ENCODE measurements at regions not wholly inside any gene's neighbourhood (a gene's known extent, or its start where the extent isn't known, plus 50 kb on each side); places are given as distances from the start of the nearest gene placed in this dataset.

DNA sequence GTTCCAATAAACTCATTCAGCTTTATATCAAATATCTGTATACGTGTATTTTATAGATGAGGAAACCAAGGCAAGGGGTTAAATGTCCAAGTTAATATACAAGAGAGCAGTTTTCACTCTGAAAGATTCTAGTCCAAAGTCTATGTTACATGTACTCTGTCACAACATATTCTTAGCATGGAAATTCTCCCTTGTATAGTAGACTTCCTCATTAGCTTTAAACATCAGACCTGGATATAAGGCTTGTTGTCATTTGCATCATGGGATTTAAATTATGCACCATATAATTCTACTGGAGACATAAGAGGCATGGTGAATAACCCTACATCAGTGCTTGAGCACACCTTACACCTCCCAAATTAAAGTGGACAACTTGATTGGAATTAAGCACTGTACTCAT is 681.9 kb upstream of the CCDC179 start:
- in situ Hi-C loops (cut with MboI): no loop called here

DNA sequence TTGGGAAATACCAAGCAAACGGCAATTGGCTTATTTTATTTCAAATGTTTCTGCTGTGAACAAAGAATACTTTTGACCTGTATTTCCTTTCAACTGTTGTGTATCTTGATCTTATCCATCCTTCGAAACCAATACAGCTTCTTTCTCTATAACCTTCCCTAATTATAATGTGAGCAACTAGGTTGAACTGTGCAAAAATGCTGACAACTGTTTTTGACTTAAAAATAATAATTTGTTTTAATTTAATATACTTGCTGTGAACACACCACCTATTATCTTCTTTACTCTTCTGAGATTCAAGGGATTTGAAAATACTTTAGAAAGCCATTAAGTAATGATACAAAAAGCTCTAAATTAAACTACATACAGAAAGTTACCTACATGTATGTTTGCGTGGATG is 682.5 kb upstream of the CCDC179 start:
- 66 to 67% methylated on average over 3 of the region's 3 CpGs for WGBS, 2 experiments (ENCODE audit: low coverage in 1 of 2, low lambda C conversion rate in 2 of 2, missing lambda C conversion rate in 2 of 2)

More for the DNA sequence above, 681.9 kb upstream of the CCDC179 start:
- Histone ChIP-seq H3K9me3 (ENCODE audit: low read depth) (no peaks in the 10 kb centered on the region), H2AFZ (no peak overlapping the region), H3K27ac (no peak overlapping the region), H3K4me2 (ENCODE audit: unreplicated experiment) (no peak overlapping the region), H3K9me2 (ENCODE audit: insufficient read depth) (no peaks in the 10 kb centered on the region), H3K79me2 (ENCODE audit: insufficient read depth) (no peaks in the 10 kb centered on the region), H3K4me3 (no peak overlapping the region), H3K36me3 (ENCODE audit: low read depth) (no peaks in the 10 kb centered on the region), H3K27me3 (replicated peaks; ENCODE audit: insufficient read depth) (peaks cover 10% of the 10 kb centered on the region; the same call in 1 of the 2 replicates), H4K20me1 (ENCODE audit: insufficient read depth) (no peaks in the 10 kb centered on the region), H3K9ac (no peak overlapping the region), H3K4me1 (ENCODE audit: insufficient read depth) (peaks cover 5% of the 10 kb centered on the region; the same call in 1 of the 2 replicates), H3F3A (ENCODE audit: insufficient read depth) (0 out of 2 replicates have a peak, but pooled peaks cover 4% of the 10 kb centered on the region)
- TF ChIP-seq EZH2phosphoT487 (IDR thresholded peaks at IDR 0.05; ENCODE audit: insufficient read depth, low read depth) (no peak), EZH2 (IDR thresholded peaks at IDR 0.05; ENCODE audit: insufficient read depth, poor library complexity, severe bottlenecking) (no peak)
- no peak for DNase-seq
- 88 to 94% methylated on average over 1 of the region's 1 CpG for WGBS, 2 experiments (ENCODE audit: low coverage in 1 of 2, low lambda C conversion rate in 2 of 2, missing lambda C conversion rate in 2 of 2)

DNA sequence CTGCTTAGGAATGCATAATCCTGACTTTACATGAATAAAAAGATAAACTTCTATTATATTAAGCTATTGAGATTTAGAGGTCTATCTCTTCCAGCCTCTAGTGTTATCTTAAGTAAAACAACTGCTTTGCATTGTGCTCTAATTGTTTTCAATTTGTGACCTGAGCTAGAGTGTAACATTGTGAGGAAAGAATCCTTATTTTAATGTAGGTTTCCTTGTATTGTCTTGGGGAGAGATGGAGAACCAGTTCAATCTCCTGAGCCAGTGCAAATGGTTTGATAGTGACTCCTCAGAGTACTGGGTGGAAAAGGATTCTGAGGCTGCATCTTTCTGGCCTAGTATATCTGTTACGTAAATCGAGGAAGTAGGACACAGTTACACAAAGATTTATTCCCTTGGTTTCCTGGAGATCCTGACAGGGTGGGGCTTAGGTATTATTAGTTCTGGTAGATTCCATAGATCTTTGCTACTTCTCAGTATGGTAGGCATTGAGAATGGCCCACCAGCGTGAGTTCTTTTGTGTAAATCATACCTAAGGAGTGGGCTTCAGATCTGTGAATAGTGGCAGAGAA is 683.5 kb upstream of the CCDC179 start:
- in situ Hi-C loops (cut with MboI): no loop called here
- no peak overlapping the region for H3K4me3 ChIP-seq
- no peak overlapping the region for H3K27ac ChIP-seq
- DNase-seq: no peak
- TF ChIP-seq EZH2 (IDR thresholded peaks at IDR 0.05; ENCODE audit: insufficient read depth, poor library complexity, severe bottlenecking): no peak
- TF ChIP-seq EZH2phosphoT487 (IDR thresholded peaks at IDR 0.05; ENCODE audit: insufficient read depth, low read depth): no peak
- 85 to 96% methylated on average over 3 of the region's 3 CpGs for WGBS, 2 experiments (ENCODE audit: low coverage in 1 of 2, low lambda C conversion rate in 2 of 2, missing lambda C conversion rate in 2 of 2)
- H3K4me1 ChIP-seq (ENCODE audit: insufficient read depth): peaks cover 5% of the 10 kb centered on the region; the same call in 1 of the 2 replicates
- H3K36me3 ChIP-seq (ENCODE audit: low read depth): no peaks in the 10 kb centered on the region
- 0 out of 2 replicates have a peak, but pooled peaks cover 4% of the 10 kb centered on the region for H3F3A ChIP-seq (ENCODE audit: insufficient read depth)
- H3K79me2 ChIP-seq (ENCODE audit: insufficient read depth): no peaks in the 10 kb centered on the region
- no peaks in the 10 kb centered on the region for H3K27me3 ChIP-seq (replicated peaks; ENCODE audit: insufficient read depth)
- H3K9me3 ChIP-seq (ENCODE audit: low read depth): no peaks in the 10 kb centered on the region
- no peak overlapping the region for H2AFZ ChIP-seq
- no peak overlapping the region for H3K4me2 ChIP-seq (ENCODE audit: unreplicated experiment)
- H3K9me2 ChIP-seq (ENCODE audit: insufficient read depth): no peaks in the 10 kb centered on the region
- H4K20me1 ChIP-seq (ENCODE audit: insufficient read depth): no peaks in the 10 kb centered on the region
- no peak overlapping the region for H3K9ac ChIP-seq

More for the DNA sequence above, 682.5 kb upstream of the CCDC179 start:
- Histone ChIP-seq H3K27ac (no peak overlapping the region), H3K4me3 (no peak overlapping the region), H3F3A (ENCODE audit: insufficient read depth) (0 out of 2 replicates have a peak, but pooled peaks cover 4% of the 10 kb centered on the region), H3K9ac (no peak overlapping the region), H3K9me2 (ENCODE audit: insufficient read depth) (no peaks in the 10 kb centered on the region), H3K79me2 (ENCODE audit: insufficient read depth) (no peaks in the 10 kb centered on the region), H3K27me3 (replicated peaks; ENCODE audit: insufficient read depth) (peaks cover 5% of the 10 kb centered on the region; the same call in 1 of the 2 replicates), H3K4me2 (ENCODE audit: unreplicated experiment) (no peak overlapping the region), H2AFZ (no peak overlapping the region), H3K36me3 (ENCODE audit: low read depth) (no peaks in the 10 kb centered on the region), H3K4me1 (ENCODE audit: insufficient read depth) (peaks cover 5% of the 10 kb centered on the region; the same call in 1 of the 2 replicates), H3K9me3 (ENCODE audit: low read depth) (no peaks in the 10 kb centered on the region), H4K20me1 (ENCODE audit: insufficient read depth) (no peaks in the 10 kb centered on the region)
- in situ Hi-C loops (cut with MboI): no loop called here
- TF ChIP-seq EZH2 (IDR thresholded peaks at IDR 0.05; ENCODE audit: insufficient read depth, poor library complexity, severe bottlenecking) (no peak), EZH2phosphoT487 (IDR thresholded peaks at IDR 0.05; ENCODE audit: insufficient read depth, low read depth) (no peak)
- no peak for DNase-seq

DNA sequence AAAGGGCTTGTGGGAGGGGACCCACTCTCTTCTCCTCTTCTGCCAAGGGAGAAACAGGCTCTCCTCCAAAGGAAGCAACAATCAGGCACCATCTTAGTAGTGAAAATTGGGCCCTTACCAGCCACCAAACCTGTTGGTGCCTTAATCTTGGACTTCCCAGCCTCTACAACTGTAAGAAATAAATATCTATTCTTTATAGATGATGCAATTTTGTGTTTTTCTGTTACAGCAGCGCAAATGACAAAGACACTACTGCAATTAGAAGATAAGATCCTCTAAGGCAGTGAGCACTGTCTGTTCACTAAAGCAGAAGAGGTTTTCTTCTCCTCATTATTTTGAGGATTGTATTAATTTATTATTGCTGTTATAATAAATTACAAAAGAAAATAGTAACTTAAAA is 691.4 kb upstream of the CCDC179 start:
- H3K4me1 ChIP-seq (ENCODE audit: insufficient read depth): peaks cover 11% of the 10 kb centered on the region
- no peaks in the 10 kb centered on the region for H3K79me2 ChIP-seq (ENCODE audit: insufficient read depth)
- H3K9ac ChIP-seq: no peak overlapping the region
- no peak overlapping the region for H3K4me2 ChIP-seq (ENCODE audit: unreplicated experiment)
- H3K9me3 ChIP-seq (ENCODE audit: low read depth): no peaks in the 10 kb centered on the region
- in situ Hi-C loops (cut with MboI): no loop called here
- no peak overlapping the region for H3K27ac ChIP-seq
- no peak for DNase-seq
- WGBS, 2 experiments (ENCODE audit: low coverage in 1 of 2, low lambda C conversion rate in 2 of 2, missing lambda C conversion rate in 2 of 2): 78 to 81% methylated on average over 1 of the region's 1 CpG
- H3K36me3 ChIP-seq (ENCODE audit: low read depth): no peaks in the 10 kb centered on the region
- TF ChIP-seq EZH2phosphoT487 (IDR thresholded peaks at IDR 0.05; ENCODE audit: insufficient read depth, low read depth): no peak
- TF ChIP-seq EZH2 (IDR thresholded peaks at IDR 0.05; ENCODE audit: insufficient read depth, poor library complexity, severe bottlenecking): no peak
- H3K27me3 ChIP-seq (replicated peaks; ENCODE audit: insufficient read depth): no peaks in the 10 kb centered on the region
- H3K9me2 ChIP-seq (ENCODE audit: insufficient read depth): no peaks in the 10 kb centered on the region
- H2AFZ ChIP-seq: no peak overlapping the region
- peaks cover 11% of the 10 kb centered on the region for H3F3A ChIP-seq (ENCODE audit: insufficient read depth)
- no peaks in the 10 kb centered on the region for H4K20me1 ChIP-seq (ENCODE audit: insufficient read depth)
- H3K4me3 ChIP-seq: no peak overlapping the region

Data from GM23248 (cell line).